H1 (cell line): ENCODE measurements at regions not wholly inside any gene's neighbourhood (a gene's known extent, or its start where the extent isn't known, plus 50 kb on each side); places are given as distances from the start of the nearest gene placed in this dataset.

Experiments used
- CHD1 ChIP-seq: IDR thresholded peaks from 2 replicates; pipeline ENCODE4 v1.6.1; 2012; ENCODE audit warnings: low read depth, low read length, improper control_type of control experiment
- HDAC6 ChIP-seq: IDR thresholded peaks from one replicate; pipeline ENCODE4 v1.7.1; 2012; ENCODE audit warnings: low read depth, mild to moderate bottlenecking, inconsistent platforms, low read length, moderate library complexity
- KDM1A ChIP-seq: fragments of 200-600, 300-600 bp; sonication (generic); IDR thresholded peaks from 2 replicates; pipeline ENCODE4 v1.7.1; 2016; ENCODE audit warnings: mild to moderate bottlenecking, low read length, borderline replicate concordance
- NRF1 ChIP-seq: IDR thresholded peaks from 2 replicates; pipeline ENCODE4 v1.6.1; 2011; ENCODE audit warnings: mild to moderate bottlenecking, low read depth, low read length, improper control_type of control experiment
- SP4 ChIP-seq: IDR thresholded peaks from 2 replicates; pipeline ENCODE4 v1.6.1; 2012; ENCODE audit warnings: low read length, inconsistent platforms
- TF ChIP-seq, protein P1 (sequence below): IDR thresholded peaks from 2 replicates; pipeline ENCODE4 v1.6.1; 2011; ENCODE audit warnings: low read length, improper control_type of control experiment

DNA sequence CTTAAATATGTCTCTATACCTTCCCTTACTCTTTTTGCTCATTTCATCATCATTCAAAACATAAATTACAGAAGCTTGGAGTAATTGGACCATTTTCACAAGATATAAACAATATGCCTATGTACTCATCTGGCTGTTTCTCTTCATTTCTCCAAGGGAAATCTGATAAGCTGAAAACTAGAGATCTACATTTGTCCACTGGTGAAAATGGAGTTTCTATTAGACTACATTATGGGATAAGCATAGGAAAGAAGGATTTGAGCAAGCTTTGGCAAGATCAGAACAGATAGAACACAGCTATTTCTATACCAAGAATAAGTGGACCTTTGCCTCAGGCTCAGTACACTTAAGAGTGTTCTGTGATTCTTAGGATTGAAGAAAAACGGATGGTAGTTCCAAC, 404.4 kb downstream of the GASK1B start (continued):
- TF ChIP-seq, protein P1, sequence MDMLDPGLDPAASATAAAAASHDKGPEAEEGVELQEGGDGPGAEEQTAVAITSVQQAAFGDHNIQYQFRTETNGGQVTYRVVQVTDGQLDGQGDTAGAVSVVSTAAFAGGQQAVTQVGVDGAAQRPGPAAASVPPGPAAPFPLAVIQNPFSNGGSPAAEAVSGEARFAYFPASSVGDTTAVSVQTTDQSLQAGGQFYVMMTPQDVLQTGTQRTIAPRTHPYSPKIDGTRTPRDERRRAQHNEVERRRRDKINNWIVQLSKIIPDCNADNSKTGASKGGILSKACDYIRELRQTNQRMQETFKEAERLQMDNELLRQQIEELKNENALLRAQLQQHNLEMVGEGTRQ, result no peak
- TF ChIP-seq CHD1 (no peak), SP4 (no peak), KDM1A (no peak), NRF1 (no peak), HDAC6 (no peak)
